Naive thymus-derived CD8-positive, alpha-beta T cell (primary cell): ENCODE measurements at regions not wholly inside any gene's neighbourhood (a gene's known extent, or its start where the extent isn't known, plus 50 kb on each side); places are given as distances from the start of the nearest gene placed in this dataset.

Experiments used
- ATAC-seq, 2 donors: fragments of 150-1000 bp; cut with Tn5 transposase in 1 of 2; sonication (Bioruptor Pico), chemical (Tn5 transposase) in 1 of 2; 1 replicate in 1 of 2; 2 replicates in 1 of 2; pipeline ENCODE4 v1.10.0; 2021; ENCODE audit warnings: mild to moderate bottlenecking in 2 of 2, moderate library complexity in 2 of 2
- POLR2A ChIA-PET: fragments of 350-600 bp; sonication (Branson Sonifier 250); formaldehyde crosslinking; loops from one replicate; lab custom pipeline; 2021; ENCODE audit warnings: antibody characterized with exemption; lab: Charles Lee
- DNase-seq, 10 donors: peaks; one replicate each; pipeline versions ENCODE4 v3.0.0 to v3.0.0-alpha.2; 2020 to 2022
- H3K27ac Mint-ChIP-seq, 10 donors: one replicate each; pipeline ENCODE4 v1.8.0; 2020 to 2022; ENCODE audit warnings: mild to moderate bottlenecking in 10 of 10, mixed read lengths in 10 of 10, moderate library complexity in 4 of 10, inconsistent platforms in 1 of 10
- H3K27me3 Mint-ChIP-seq, 5 donors: one replicate each; pipeline ENCODE4 v1.8.0; 2021 to 2022; ENCODE audit warnings: mixed read lengths in 5 of 5
- H3K36me3 Mint-ChIP-seq, 3 donors: one replicate each; pipeline ENCODE4 v1.8.0; 2020 to 2022; ENCODE audit warnings: mixed read lengths in 3 of 3, mild to moderate bottlenecking in 2 of 3, inconsistent platforms in 1 of 3
- H3K4me1 Mint-ChIP-seq, 4 donors: one replicate each; pipeline ENCODE4 v1.8.0; 2021 to 2022; ENCODE audit warnings: mixed read lengths in 4 of 4
- H3K4me3 Mint-ChIP-seq, 10 donors: one replicate each; pipeline ENCODE4 v1.8.0; 2020 to 2022; ENCODE audit warnings: mild to moderate bottlenecking in 10 of 10, mixed read lengths in 10 of 10, moderate library complexity in 6 of 10, inconsistent platforms in 1 of 10
- H3K9me3 Mint-ChIP-seq, 9 donors: one replicate each; pipeline ENCODE4 v1.8.0; 2020 to 2022; ENCODE audit warnings: mixed read lengths in 9 of 9, mild to moderate bottlenecking in 3 of 9, inconsistent platforms in 1 of 9, moderate library complexity in 1 of 9

DNA sequence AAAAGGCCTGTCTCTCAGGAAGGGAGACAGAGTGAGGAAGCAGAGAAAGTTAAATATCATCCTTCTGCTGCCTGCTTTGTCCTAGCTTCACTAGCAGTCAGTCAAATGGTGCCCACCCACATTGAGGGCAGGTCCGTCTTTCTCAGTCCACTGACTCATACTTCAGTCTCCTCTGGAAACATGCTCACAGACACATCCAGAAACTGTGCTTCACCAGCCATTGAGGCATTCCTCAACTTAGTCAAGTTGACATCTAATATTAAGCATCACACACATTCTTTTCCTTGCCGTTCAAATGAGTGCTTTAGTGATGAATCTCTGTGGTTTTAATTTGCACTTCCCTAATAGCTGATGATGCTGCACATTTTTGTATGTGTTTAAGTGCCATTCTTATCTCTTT, 777.8 kb upstream of the PRMT6 start:
- H3K9me3 Mint-ChIP-seq = peaks cover 0 to 28% (median 5%) of the 10 kb centered on the region in 9 donors
- H3K27ac Mint-ChIP-seq = no peak overlapping the region
- H3K36me3 Mint-ChIP-seq = no peaks in the 10 kb centered on the region
- ATAC-seq = no peak
- H3K4me1 Mint-ChIP-seq = no peaks in the 10 kb centered on the region
- no peak overlapping the region for H3K4me3 Mint-ChIP-seq
- POLR2A ChIA-PET = no interaction called here
- no peaks in the 10 kb centered on the region for H3K27me3 Mint-ChIP-seq
- DNase-seq = no peak

GRCh38 chr1:106289265-106289928, 767.1 kb upstream of the PRMT6 start:
- DNase-seq (no peak), ATAC-seq (no peak)
- H3K27me3 Mint-ChIP-seq = no peaks in the 10 kb centered on the region
- POLR2A ChIA-PET = no interaction called here
- peaks cover 0 to 26% (median 5%) of the 10 kb centered on the region in 9 donors for H3K9me3 Mint-ChIP-seq
- no peak overlapping the region for H3K27ac Mint-ChIP-seq
- no peaks in the 10 kb centered on the region for H3K4me1 Mint-ChIP-seq
- H3K36me3 Mint-ChIP-seq = no peaks in the 10 kb centered on the region
- H3K4me3 Mint-ChIP-seq = no peak overlapping the region

DNA sequence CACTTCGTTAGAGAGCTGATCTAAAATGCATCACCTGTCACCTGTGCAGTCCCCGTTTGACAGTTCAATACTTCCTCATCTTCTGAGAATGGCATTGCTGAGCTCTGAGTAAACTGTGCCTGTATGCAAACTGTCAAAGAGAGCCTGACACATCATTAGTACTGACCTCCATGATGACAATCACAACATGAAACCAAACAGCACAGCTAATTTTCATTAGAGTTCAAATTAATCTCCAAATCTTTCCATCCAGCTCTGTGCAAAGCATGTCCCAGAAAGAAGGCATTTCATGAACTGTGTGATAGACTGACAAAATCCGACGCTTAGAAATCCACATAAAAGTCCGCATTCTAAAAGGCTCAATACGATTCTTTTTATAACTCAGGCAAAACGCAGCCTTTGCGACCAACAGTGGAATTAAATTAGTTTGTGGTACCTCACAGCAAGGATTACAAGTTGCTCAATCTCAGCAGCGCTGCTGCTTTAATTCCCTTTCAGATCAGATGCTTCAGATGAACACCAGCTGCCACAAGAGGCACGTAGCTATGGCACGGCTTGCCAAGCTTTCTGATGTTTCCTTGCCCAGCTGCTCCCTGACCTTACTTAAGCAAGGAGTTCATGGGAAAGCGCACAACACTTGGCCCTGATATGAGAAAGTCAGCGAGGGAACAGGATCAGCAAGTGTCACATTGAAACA, 765.5 kb upstream of the PRMT6 start:
- POLR2A ChIA-PET = no interaction called here
- no peak for DNase-seq
- Mint-ChIP-seq H3K9me3 (peaks cover 0 to 17% (median 3%) of the 10 kb centered on the region in 9 donors), H3K27ac (no peak overlapping the region), H3K4me3 (no peak overlapping the region), H3K36me3 (no peaks in the 10 kb centered on the region), H3K27me3 (no peaks in the 10 kb centered on the region), H3K4me1 (no peaks in the 10 kb centered on the region)
- ATAC-seq = no peak

- Mint-ChIP-seq H3K27ac (no peak overlapping the region), H3K4me1 (no peaks in the 10 kb centered on the region), H3K4me3 (no peak overlapping the region), H3K27me3 (no peaks in the 10 kb centered on the region), H3K36me3 (no peaks in the 10 kb centered on the region), H3K9me3 (peaks cover 0 to 15% (median 5%) of the 10 kb centered on the region in 9 donors)
- ATAC-seq (no peak), DNase-seq (no peak)
- POLR2A ChIA-PET = no interaction called here
Observed at GRCh38 chr1:106292130-106292529, 764.3 kb upstream of the PRMT6 start.

GRCh38 chr1:106296431-106296830, 760.0 kb upstream of the PRMT6 start:
- Mint-ChIP-seq H3K27me3 (no peaks in the 10 kb centered on the region), H3K36me3 (no peaks in the 10 kb centered on the region), H3K4me1 (no peaks in the 10 kb centered on the region), H3K4me3 (no peak overlapping the region), H3K27ac (no peak overlapping the region), H3K9me3 (peaks cover 1 to 16% (median 10%) of the 10 kb centered on the region in 9 donors)
- DNase-seq = no peak
- POLR2A ChIA-PET = no interaction called here
- ATAC-seq = no peak

GRCh38 chr1:106304106-106304505, 752.4 kb upstream of the PRMT6 start:
- Mint-ChIP-seq H3K27me3 (peaks cover 0 to 4% (median 0%) of the 10 kb centered on the region in 5 donors), H3K36me3 (peaks cover 0 to 5% (median 0%) of the 10 kb centered on the region in 3 donors), H3K4me3 (no peak overlapping the region), H3K9me3 (peaks cover 3 to 51% (median 17%) of the 10 kb centered on the region in 9 donors), H3K4me1 (peaks cover 0 to 1% (median 0%) of the 10 kb centered on the region in 4 donors), H3K27ac (no peak overlapping the region)
- no peak for ATAC-seq
- POLR2A ChIA-PET = no interaction called here
- DNase-seq = no peak

- Mint-ChIP-seq H3K36me3 (no peaks in the 10 kb centered on the region), H3K9me3 (peaks cover 2 to 20% (median 14%) of the 10 kb centered on the region in 9 donors), H3K4me1 (no peaks in the 10 kb centered on the region), H3K27ac (no peak overlapping the region), H3K27me3 (no peaks in the 10 kb centered on the region), H3K4me3 (no peak overlapping the region)
- ATAC-seq = no peak
- POLR2A ChIA-PET = no interaction called here
- no peak for DNase-seq
Observed at GRCh38 chr1:106319612-106320011, 736.9 kb upstream of the PRMT6 start.

GRCh38 chr1:106325600-106325999, 730.9 kb upstream of the PRMT6 start:
- H3K4me1 Mint-ChIP-seq = no peaks in the 10 kb centered on the region
- H3K36me3 Mint-ChIP-seq = peaks cover 0 to 6% (median 0%) of the 10 kb centered on the region in 3 donors
- no peaks in the 10 kb centered on the region for H3K27me3 Mint-ChIP-seq
- POLR2A ChIA-PET = no interaction called here
- H3K4me3 Mint-ChIP-seq = no peak overlapping the region
- DNase-seq (no peak), ATAC-seq (no peak)
- H3K9me3 Mint-ChIP-seq = peaks cover 0 to 13% (median 5%) of the 10 kb centered on the region in 9 donors
- H3K27ac Mint-ChIP-seq = no peak overlapping the region

GRCh38 chr1:106344494-106344893, 712.0 kb upstream of the PRMT6 start:
- Mint-ChIP-seq H3K27me3 (no peaks in the 10 kb centered on the region), H3K36me3 (peaks cover 0 to 3% (median 0%) of the 10 kb centered on the region in 3 donors)
- ATAC-seq = no peak

DNA sequence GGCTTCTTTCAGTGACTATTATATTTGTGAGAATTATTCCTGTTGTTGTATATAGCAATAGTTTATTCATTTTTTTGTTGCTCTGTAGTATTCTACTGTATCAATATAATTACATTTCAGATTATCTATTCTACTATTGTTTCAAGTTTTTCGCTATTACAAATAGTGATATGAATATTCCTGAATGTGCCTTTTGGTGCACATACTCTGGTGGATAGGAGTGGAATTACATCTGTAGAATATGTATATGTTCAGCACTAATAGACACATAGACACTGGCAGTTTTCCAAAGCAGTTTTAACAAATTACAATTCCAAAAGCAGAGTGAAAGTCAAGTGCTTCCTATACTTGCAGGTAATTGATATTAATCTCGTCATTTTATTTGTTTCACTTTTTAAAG, 696.2 kb upstream of the PRMT6 start:
- Mint-ChIP-seq H3K9me3 (peaks cover 18 to 62% (median 41%) of the 10 kb centered on the region in 9 donors), H3K27ac (no peak overlapping the region), H3K4me1 (no peaks in the 10 kb centered on the region), H3K4me3 (no peak overlapping the region), H3K27me3 (no peaks in the 10 kb centered on the region), H3K36me3 (peaks cover 0 to 10% (median 0%) of the 10 kb centered on the region in 3 donors)
- POLR2A ChIA-PET = no interaction called here
- DNase-seq (no peak), ATAC-seq (no peak)

More at GRCh38 chr1:106344494-106344893, 712.0 kb upstream of the PRMT6 start:
- no peaks in the 10 kb centered on the region for H3K4me1 Mint-ChIP-seq
- H3K27ac Mint-ChIP-seq = no peak overlapping the region
- no peak for DNase-seq
- H3K4me3 Mint-ChIP-seq = no peak overlapping the region
- POLR2A ChIA-PET = no interaction called here
- peaks cover 3 to 42% (median 14%) of the 10 kb centered on the region in 9 donors for H3K9me3 Mint-ChIP-seq

DNA sequence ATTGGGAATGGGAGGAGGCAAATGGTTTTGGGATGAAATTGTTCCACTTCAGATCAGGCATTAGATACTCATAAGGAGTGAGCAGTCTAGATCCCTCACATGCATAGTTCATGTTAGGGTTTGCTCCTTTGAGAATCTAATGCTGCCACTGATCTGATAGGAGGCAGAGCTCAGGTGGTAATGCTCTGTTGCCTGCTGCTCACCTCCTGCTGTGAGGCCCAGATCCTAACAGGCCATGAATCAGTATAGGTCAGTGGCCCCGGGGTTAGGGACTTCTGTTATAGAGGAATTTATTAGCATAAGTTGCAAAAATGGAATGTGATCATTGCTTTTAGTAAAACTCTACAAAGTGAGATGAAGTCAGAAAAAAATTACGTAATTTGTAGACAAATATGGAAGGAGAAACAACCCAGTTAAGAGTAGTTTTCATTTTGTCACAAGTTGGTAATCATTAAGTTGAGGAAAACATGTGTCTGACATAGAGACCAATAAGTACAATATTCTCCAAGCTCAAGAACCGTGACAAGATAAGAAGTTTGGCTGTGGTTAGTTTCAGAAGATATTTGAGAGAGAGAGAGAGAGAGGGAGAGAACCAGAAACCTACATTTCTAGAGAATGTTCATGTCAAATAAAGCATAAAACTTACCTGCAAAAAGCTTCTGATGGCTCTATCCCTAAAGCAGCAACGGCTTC, 689.7 kb upstream of the PRMT6 start:
- H3K27me3 Mint-ChIP-seq = no peaks in the 10 kb centered on the region
- no peak overlapping the region for H3K4me3 Mint-ChIP-seq

DNA sequence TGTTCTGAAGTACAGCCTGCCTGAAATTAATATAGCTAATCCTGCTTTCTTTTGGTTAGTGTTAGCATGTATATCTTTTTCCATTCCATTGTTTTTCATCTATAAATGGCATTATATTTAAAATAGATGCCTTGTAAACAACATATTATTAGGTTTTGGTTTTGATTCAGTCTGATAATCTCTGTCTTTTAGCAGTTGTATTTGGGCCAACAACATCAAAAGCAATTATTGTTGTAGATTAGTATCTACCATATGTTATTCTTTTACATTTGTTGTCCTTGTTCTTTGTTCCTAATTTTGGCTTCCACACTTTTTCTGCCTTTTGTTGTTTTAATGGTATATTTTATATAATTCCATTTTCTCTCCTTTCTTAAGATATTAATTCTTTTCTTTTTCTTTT, 678.2 kb upstream of the PRMT6 start:
- no peaks in the 10 kb centered on the region for H3K36me3 Mint-ChIP-seq
- no peaks in the 10 kb centered on the region for H3K4me1 Mint-ChIP-seq
- no peak for DNase-seq
- no peaks in the 10 kb centered on the region for H3K27me3 Mint-ChIP-seq
- H3K9me3 Mint-ChIP-seq = peaks cover 0 to 37% (median 8%) of the 10 kb centered on the region in 9 donors
- no peak overlapping the region for H3K4me3 Mint-ChIP-seq
- ATAC-seq = no peak
- POLR2A ChIA-PET = no interaction called here
- no peak overlapping the region for H3K27ac Mint-ChIP-seq

More for the DNA sequence above, 689.7 kb upstream of the PRMT6 start:
- DNase-seq (no peak), ATAC-seq (no peak)
- Mint-ChIP-seq H3K36me3 (peaks cover 0 to 3% (median 0%) of the 10 kb centered on the region in 3 donors), H3K27ac (no peak overlapping the region), H3K4me1 (no peaks in the 10 kb centered on the region), H3K9me3 (peaks cover 6 to 45% (median 15%) of the 10 kb centered on the region in 9 donors)
- POLR2A ChIA-PET = no interaction called here

DNA sequence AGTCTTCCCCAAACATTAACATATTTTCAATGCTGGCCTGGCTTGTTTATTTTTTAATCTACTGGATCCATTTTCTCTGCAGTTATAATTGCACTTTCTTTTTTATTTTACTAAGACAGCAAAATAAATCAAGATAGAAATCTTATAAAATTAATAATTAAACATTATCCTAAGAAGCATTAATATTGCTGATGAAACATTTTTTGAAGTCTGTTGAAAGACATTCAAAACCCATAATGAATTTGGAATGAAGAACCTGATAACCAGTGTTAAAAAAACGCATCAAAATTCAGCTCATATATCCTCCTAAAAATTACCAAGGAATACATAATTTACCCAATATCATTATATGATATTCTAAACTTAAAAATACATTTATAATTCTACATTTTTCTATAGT, 675.7 kb upstream of the PRMT6 start:
- ATAC-seq (no peak), DNase-seq (no peak)
- peaks cover 0 to 24% (median 4%) of the 10 kb centered on the region in 9 donors for H3K9me3 Mint-ChIP-seq
- no peak overlapping the region for H3K27ac Mint-ChIP-seq
- H3K36me3 Mint-ChIP-seq = peaks cover 0 to 4% (median 0%) of the 10 kb centered on the region in 3 donors
- no peaks in the 10 kb centered on the region for H3K27me3 Mint-ChIP-seq
- no peak overlapping the region for H3K4me3 Mint-ChIP-seq
- POLR2A ChIA-PET = no interaction called here
- H3K4me1 Mint-ChIP-seq = no peaks in the 10 kb centered on the region
